Type B pancreatic cell (in vitro differentiated cells): ENCODE measurements at regions not wholly inside any gene's neighbourhood (a gene's known extent, or its start where the extent isn't known, plus 50 kb on each side); places are given as distances from the start of the nearest gene placed in this dataset.

Experiments used
- DNase-seq: peaks from one replicate; pipeline ENCODE4 v3.0.0; 2021; ENCODE audit warnings: mixed read lengths; ENCODE audit not compliant: unreplicated experiment; ENCODE audit errors: extremely low spot score
- H3K27ac Mint-ChIP-seq: 2 replicates; pipeline ENCODE4 v1.8.0; 2021; ENCODE audit warnings: mild to moderate bottlenecking, mixed read lengths
- H3K27me3 Mint-ChIP-seq: 2 replicates; pipeline ENCODE4 v1.8.0; 2021; ENCODE audit warnings: mixed read lengths
- H3K36me3 Mint-ChIP-seq: 2 replicates; pipeline ENCODE4 v1.8.0; 2021; ENCODE audit warnings: mixed read lengths
- H3K4me1 Mint-ChIP-seq: one replicate; pipeline ENCODE4 v1.8.0; 2021; ENCODE audit warnings: mixed read lengths; ENCODE audit not compliant: unreplicated experiment
- H3K4me3 Mint-ChIP-seq: 2 replicates; pipeline ENCODE4 v1.8.0; 2021; ENCODE audit warnings: mild to moderate bottlenecking, mixed read lengths
- H3K9me3 Mint-ChIP-seq: 2 replicates; pipeline ENCODE4 v1.8.0; 2021; ENCODE audit warnings: mixed read lengths
- CTCF ChIP-seq: fragments of 200-600 bp; sonication (generic); conservative IDR thresholded peaks from 2 replicates; pipeline ENCODE4 v1.5.0; 2021; ENCODE audit warnings: antibody characterized with exemption, mild to moderate bottlenecking

GRCh38 chr1:25068316-25068715 lies 138.2 kb upstream of the RUNX3 start:
- Mint-ChIP-seq H3K36me3 (no peaks in the 10 kb centered on the region), H3K9me3 (no peaks in the 10 kb centered on the region), H3K4me1 (peaks cover 13% of the 10 kb centered on the region), H3K27me3 (peaks cover 6% of the 10 kb centered on the region), H3K27ac (no peak overlapping the region), H3K4me3 (no peak overlapping the region)
- no peak for TF ChIP-seq CTCF
- no peak for DNase-seq

GRCh38 chr1:25067518-25068251 lies 137.6 kb upstream of the RUNX3 start:
- TF ChIP-seq CTCF: no peak
- Mint-ChIP-seq H3K27ac (no peak overlapping the region), H3K4me3 (no peak overlapping the region), H3K4me1 (peaks cover 13% of the 10 kb centered on the region), H3K9me3 (no peaks in the 10 kb centered on the region), H3K36me3 (no peaks in the 10 kb centered on the region), H3K27me3 (peaks cover 6% of the 10 kb centered on the region)
- no peak for DNase-seq

GRCh38 chr1:25066731-25067517 lies 136.8 kb upstream of the RUNX3 start:
- DNase-seq: no peak
- Mint-ChIP-seq H3K27me3 (peaks cover 6% of the 10 kb centered on the region), H3K4me3 (no peak overlapping the region), H3K4me1 (peaks cover 13% of the 10 kb centered on the region), H3K27ac (peak overlapping the region; percentile 49), H3K36me3 (no peaks in the 10 kb centered on the region), H3K9me3 (no peaks in the 10 kb centered on the region)
- TF ChIP-seq CTCF: no peak

GRCh38 chr1:25066256-25066655 lies 136.2 kb upstream of the RUNX3 start:
- Mint-ChIP-seq H3K27me3 (peaks cover 6% of the 10 kb centered on the region), H3K4me1 (peaks cover 13% of the 10 kb centered on the region), H3K4me3 (no peak overlapping the region), H3K27ac (peak overlapping the region; percentile 49), H3K36me3 (no peaks in the 10 kb centered on the region), H3K9me3 (no peaks in the 10 kb centered on the region)
- DNase-seq: no peak
- TF ChIP-seq CTCF: no peak

- no peak overlapping the region for H3K4me3 Mint-ChIP-seq
- no peak for TF ChIP-seq CTCF
- no peaks in the 10 kb centered on the region for H3K9me3 Mint-ChIP-seq
- DNase-seq: no peak
- no peak overlapping the region for H3K27ac Mint-ChIP-seq
- no peaks in the 10 kb centered on the region for H3K36me3 Mint-ChIP-seq
- peaks cover 13% of the 10 kb centered on the region for H3K4me1 Mint-ChIP-seq
- H3K27me3 Mint-ChIP-seq: peaks cover 6% of the 10 kb centered on the region
Observed at GRCh38 chr1:25065795-25066238, 135.7 kb upstream of the RUNX3 start.
